Amniotic epithelial cell (primary cell): ENCODE measurements at regions not wholly inside any gene's neighbourhood (a gene's known extent, or its start where the extent isn't known, plus 50 kb on each side); places are given as distances from the start of the nearest gene placed in this dataset.
"Not testable (repeated sequence)": the region's sequence is repeated elsewhere in the genome, so short reads cannot be mapped to it uniquely, and the experiment has no call there.

Experiments
- DNase-seq: peaks from one replicate; pipeline ENCODE4 v3.0.0-alpha.2; 2010; ENCODE audit warnings: low read depth

- peak; percentile 95 for DNase-seq
These were observed 411.1 kb downstream of the ACTL7B start for GRCh38 chr9:108444400-108445358.

- DNase-seq = peak; percentile 59
These were observed 412.0 kb downstream of the ACTL7B start for GRCh38 chr9:108443741-108444140.

- DNase-seq = no peak
These were observed 412.7 kb downstream of the ACTL7B start for GRCh38 chr9:108443019-108443633.

GRCh38 chr9:108442627-108443018, 413.2 kb downstream of the ACTL7B start:
- peak; percentile 29 for DNase-seq

GRCh38 chr9:108441726-108442125, 414.1 kb downstream of the ACTL7B start:
- no peak for DNase-seq

- no peak for DNase-seq
These were observed 414.5 kb downstream of the ACTL7B start for GRCh38 chr9:108441251-108441650.

- DNase-seq = peak; percentile 86
These were observed 415.8 kb downstream of the ACTL7B start for GRCh38 chr9:108439947-108440346.

GRCh38 chr9:108437656-108438055, 418.1 kb downstream of the ACTL7B start:
- DNase-seq = no peak

GRCh38 chr9:108436448-108436847, 419.3 kb downstream of the ACTL7B start:
- DNase-seq = no peak

- peak; percentile 63 for DNase-seq
These were observed 421.3 kb downstream of the ACTL7B start for GRCh38 chr9:108434502-108434901.

GRCh38 chr9:108434036-108434435, 421.8 kb downstream of the ACTL7B start:
- DNase-seq = no peak

- DNase-seq = no peak
These were observed 425.1 kb downstream of the ACTL7B start for GRCh38 chr9:108430655-108431054.

GRCh38 chr9:108427751-108428150, 428.0 kb downstream of the ACTL7B start:
- no peak for DNase-seq

GRCh38 chr9:108426421-108426940, 429.3 kb downstream of the ACTL7B start:
- not testable (repeated sequence) for DNase-seq

GRCh38 chr9:108423433-108423832, 432.4 kb downstream of the ACTL7B start:
- no peak for DNase-seq

- no peak for DNase-seq
These were observed 436.4 kb downstream of the ACTL7B start for GRCh38 chr9:108419379-108419778.

GRCh38 chr9:108417726-108418125, 438.1 kb downstream of the ACTL7B start:
- DNase-seq = peak; percentile 15

GRCh38 chr9:108417312-108417711, 438.5 kb downstream of the ACTL7B start:
- DNase-seq = no peak

GRCh38 chr9:108416324-108416723, 439.5 kb downstream of the ACTL7B start:
- DNase-seq = no peak

GRCh38 chr9:108413809-108414208, 442.0 kb downstream of the ACTL7B start:
- no peak for DNase-seq

- peak; percentile 14 for DNase-seq
These were observed 443.0 kb downstream of the ACTL7B start for GRCh38 chr9:108412755-108413154.

GRCh38 chr9:108411632-108412031, 444.2 kb downstream of the ACTL7B start:
- DNase-seq = no peak

GRCh38 chr9:108410161-108410560, 445.6 kb downstream of the ACTL7B start:
- no peak for DNase-seq
